ENCODE measurements at regions not wholly inside any gene's neighbourhood (a gene's known extent, or its start where the extent isn't known, plus 50 kb on each side); places are given as distances from the start of the nearest gene placed in this dataset.

GRCh38 chr14:104239185-104239775 is 100.9 kb downstream of the KIF26A start (continued):
- TF ChIP-seq MAZ (CRISPR knock-in tag; conservative IDR thresholded peaks at IDR 0.05 in 1 of 2, IDR thresholded peaks at IDR 0.05 in 1 of 2) (no peak), RBM34 (IDR thresholded peaks at IDR 0.05; ENCODE audit: borderline replicate concordance, insufficient read depth, low read length) (no peak), ZNF134 (CRISPR knock-in tag; conservative IDR thresholded peaks at IDR 0.05) (no peak), TEAD2 (tag; IDR thresholded peaks at IDR 0.05) (no peak), BCOR (IDR thresholded peaks at IDR 0.05) (no peak)

GRCh38 chr14:104239861-104240301 is 101.5 kb downstream of the KIF26A start:
- no peak for DNase-seq (ENCODE audit: extremely low read depth in 1 of 4, low spot score in 3 of 4)
- in situ Hi-C loops (cut with MboI) = no loop called here
- intact Hi-C loops (cut with micrococcal nuclease) = no loop called here
- Histone ChIP-seq H3K9me1 (ENCODE audit: control insufficient read depth, insufficient read depth, low read length) (no peaks in the 10 kb centered on the region), H3K9ac (ENCODE audit: insufficient read depth in 1 of 2, low read depth in 2 of 2, low read length in 2 of 2) (no peak overlapping the region), H3K9me3 (replicated peaks; ENCODE audit: control insufficient read depth, insufficient read depth, low read depth, low read length) (no peaks in the 10 kb centered on the region), H4K20me1 (replicated peaks; ENCODE audit: control insufficient read depth, insufficient read depth, low read length) (no peaks in the 10 kb centered on the region), H3K4me1 (replicated peaks in 1 of 2; ENCODE audit: control insufficient read depth in 2 of 2, insufficient read depth in 2 of 2, low read length in 2 of 2) (no peaks in the 10 kb centered on the region), H3K79me2 (ENCODE audit: control insufficient read depth, insufficient read depth, low read length) (no peaks in the 10 kb centered on the region), H3K4me3 (no peak overlapping the region), H3K27me3 (ENCODE audit: control insufficient read depth in 2 of 2, insufficient read depth in 2 of 2, low read length in 2 of 2) (no peaks in the 10 kb centered on the region), H3K36me3 (ENCODE audit: control insufficient read depth, insufficient read depth, low read length) (no peaks in the 10 kb centered on the region), H3K4me2 (ENCODE audit: insufficient read depth, low read length) (no peak overlapping the region), H3K27ac (ENCODE audit: extremely low read depth, low read depth, low read length) (no peak overlapping the region), H2AFZ (ENCODE audit: low read depth, low read length) (no peak overlapping the region)
- POLR2A ChIA-PET = interaction anchor here (0.7 kb wide), 1 partner anchor 142 kb away, joined by 3 read pairs; no protein-coding TSS in a partner anchor
- TF ChIP-seq PRMT5 (CRISPR knock-in tag; IDR thresholded peaks at IDR 0.05) = no peak
- no peak for FAIRE-seq
- BruUV-seq (replicated peaks) = no TSS peak
- WGBS (ENCODE audit: insufficient coverage, low coverage, missing lambda C conversion rate) = 0% methylated on average over 8 of the region's 17 CpGs
- CTCF ChIA-PET (ENCODE audit: low intra/inter-chr PET ratio) = no interaction called here
- no peak for ATAC-seq

All from K562 (cell line).